Mesenchymal stem cell (in vitro differentiated cells and primary cell): ENCODE measurements at regions not wholly inside any gene's neighbourhood (a gene's known extent, or its start where the extent isn't known, plus 50 kb on each side); places are given as distances from the start of the nearest gene placed in this dataset.

ENCODE experiments used
- DNase-seq: peaks from one replicate; pipeline ENCODE4 v3.0.0-alpha.2; 2013
- H2AFZ ChIP-seq: one replicate; pipeline ENCODE4 v1.6.1; 2013; ENCODE audit warnings: low read depth, mild to moderate bottlenecking, control low read depth, inconsistent platforms, low read length, moderate library complexity
- H2AK5ac ChIP-seq: 2 replicates; pipeline ENCODE4 v1.6.1; 2013; ENCODE audit warnings: low read length, moderate library complexity, mild to moderate bottlenecking, inconsistent platforms; ENCODE audit not compliant: severe bottlenecking
- H2BK120ac ChIP-seq: one replicate; pipeline ENCODE4 v1.6.1; 2013; ENCODE audit warnings: low read depth, mild to moderate bottlenecking, inconsistent platforms, low read length, moderate library complexity
- H2BK12ac ChIP-seq, 2 experiments: one replicate each; pipeline ENCODE4 v1.6.1; 2013; ENCODE audit warnings: inconsistent platforms in 2 of 2, low read length in 2 of 2, mild to moderate bottlenecking in 2 of 2, moderate library complexity in 2 of 2, control low read depth in 1 of 2
- H2BK15ac ChIP-seq: one replicate; pipeline ENCODE4 v1.6.1; 2013; ENCODE audit warnings: mild to moderate bottlenecking, low read depth, inconsistent platforms; ENCODE audit not compliant: poor library complexity, severe bottlenecking
- H2BK5ac ChIP-seq: 2 replicates; pipeline ENCODE4 v1.6.1; 2013; ENCODE audit warnings: low read depth, mild to moderate bottlenecking, low read length, control low read depth, inconsistent platforms; ENCODE audit not compliant: poor library complexity, severe bottlenecking
- H3K14ac ChIP-seq, 2 experiments: one replicate each; pipeline ENCODE4 v1.6.1; 2013; ENCODE audit warnings: inconsistent platforms in 2 of 2, low read length in 2 of 2, control low read depth in 1 of 2, mild to moderate bottlenecking in 1 of 2, moderate library complexity in 1 of 2
- H3K18ac ChIP-seq, 2 experiments: one replicate each; pipeline ENCODE4 v1.6.1; 2013; ENCODE audit warnings: inconsistent platforms in 2 of 2, low read length in 2 of 2, control low read depth in 1 of 2, low read depth in 1 of 2, mild to moderate bottlenecking in 1 of 2
- H3K23ac ChIP-seq, 2 experiments: one replicate each; pipeline ENCODE4 v1.6.1; 2013; ENCODE audit warnings: inconsistent platforms in 2 of 2, low read length in 2 of 2, mild to moderate bottlenecking in 2 of 2, moderate library complexity in 2 of 2, control low read depth in 1 of 2
- H3K27ac ChIP-seq: 2 replicates; pipeline ENCODE4 v1.5.1; 2013; ENCODE audit warnings: mild to moderate bottlenecking, moderate library complexity, low read length, control low read depth, inconsistent platforms; ENCODE audit not compliant: poor library complexity, severe bottlenecking
- H3K27me3 ChIP-seq, 2 experiments: 2 replicates each; pipeline versions ENCODE4 v1.6.1 to v1.7.0; 2013; ENCODE audit warnings: low read length in 2 of 2, mild to moderate bottlenecking in 2 of 2, moderate library complexity in 2 of 2, control low read depth in 1 of 2, inconsistent platforms in 1 of 2; ENCODE audit not compliant: control insufficient read depth in 1 of 2, insufficient read depth in 1 of 2
- H3K36me3 ChIP-seq, 2 experiments: 2 replicates each; pipeline versions ENCODE4 v1.6.1 to v1.7.0; 2013; ENCODE audit warnings: low read length in 2 of 2, control low read depth in 1 of 2, inconsistent platforms in 1 of 2, low read depth in 1 of 2, mild to moderate bottlenecking in 1 of 2; ENCODE audit not compliant: insufficient read depth in 2 of 2, control insufficient read depth in 1 of 2
- H3K4ac ChIP-seq, 2 experiments: one replicate each; pipeline ENCODE4 v1.6.1; 2013; ENCODE audit warnings: inconsistent platforms in 2 of 2, low read length in 2 of 2, mild to moderate bottlenecking in 2 of 2, moderate library complexity in 2 of 2, control low read depth in 1 of 2, low read depth in 1 of 2
- H3K4me1 ChIP-seq: 2 replicates; pipeline ENCODE4 v1.6.1; 2013; ENCODE audit warnings: low read depth, low read length, control low read depth; ENCODE audit not compliant: control insufficient read depth, insufficient read depth
- H3K4me2 ChIP-seq: 2 replicates; pipeline ENCODE4 v1.6.1; 2013; ENCODE audit warnings: low read length, mild to moderate bottlenecking, inconsistent platforms; ENCODE audit not compliant: poor library complexity, severe bottlenecking
- H3K4me3 ChIP-seq, 2 experiments: 2 replicates each; pipeline versions ENCODE4 v1.5.1 to v1.7.0; 2013; ENCODE audit warnings: low read length in 2 of 2, mild to moderate bottlenecking in 2 of 2, control low read depth in 1 of 2, low read depth in 1 of 2; ENCODE audit not compliant: insufficient read depth in 1 of 2
- H3K79me1 ChIP-seq: replicated peaks from 2 replicates; pipeline ENCODE4 v1.6.1; 2013; ENCODE audit warnings: mild to moderate bottlenecking, control low read depth, low read length, inconsistent platforms; ENCODE audit not compliant: poor library complexity, severe bottlenecking
- H3K9ac ChIP-seq: 2 replicates; pipeline ENCODE4 v1.7.0; 2013; ENCODE audit warnings: mild to moderate bottlenecking, low read length, moderate library complexity
- H3K9me3 ChIP-seq: 2 replicates; pipeline ENCODE4 v1.7.0; 2013; ENCODE audit warnings: mild to moderate bottlenecking, low read length; ENCODE audit not compliant: control insufficient read depth
- H4K8ac ChIP-seq: one replicate; pipeline ENCODE4 v1.6.1; 2013; ENCODE audit warnings: inconsistent platforms, mild to moderate bottlenecking, low read length, moderate library complexity
- H4K91ac ChIP-seq: one replicate; pipeline ENCODE4 v1.6.1; 2013; ENCODE audit warnings: mild to moderate bottlenecking, low read length, inconsistent platforms
- WGBS: methylation state at CpG from one replicate; pipeline ENCODE4 v1.1.7; 2013; ENCODE audit warnings: mixed read lengths; 5-methylcytosine and 5-hydroxymethylcytosine counted together

DNA sequence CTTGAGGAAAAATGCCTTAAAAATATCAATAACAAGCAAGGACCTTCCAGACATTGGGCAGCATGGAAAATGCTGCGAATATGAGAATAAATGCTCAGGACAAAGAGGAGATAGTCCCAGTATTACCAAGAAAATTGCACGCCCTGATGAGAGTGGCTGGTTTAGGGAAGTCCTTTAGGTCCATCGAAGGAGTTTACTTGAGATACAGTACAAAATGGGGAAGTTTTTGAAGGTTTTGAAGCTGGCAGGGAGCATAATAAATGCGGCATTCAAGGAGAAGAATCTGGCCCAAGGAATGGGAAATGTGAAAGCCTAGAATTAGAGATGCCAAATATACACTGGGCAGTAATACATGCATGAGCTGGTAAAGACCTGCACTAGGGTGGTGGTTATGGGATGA is 90.2 kb upstream of the SPATS2L start:
- no peak overlapping the region for H4K8ac ChIP-seq
- no peaks in the 10 kb centered on the region for H3K9me3 ChIP-seq
- no peak overlapping the region for H2BK5ac ChIP-seq
- no peaks in the 10 kb centered on the region for H3K36me3 ChIP-seq
- H3K4me2 ChIP-seq: no peak overlapping the region
- no peak for DNase-seq
- no peak overlapping the region for H2BK15ac ChIP-seq
- H3K79me1 ChIP-seq: no peaks in the 10 kb centered on the region
- H3K27ac ChIP-seq: no peak overlapping the region
- H2BK12ac ChIP-seq: no peak overlapping the region
- H3K18ac ChIP-seq: no peak overlapping the region
- H3K27me3 ChIP-seq: peaks cover 0 to 6% of the 10 kb centered on the region in 2 experiments
- H3K14ac ChIP-seq: no peak overlapping the region
- H3K4me1 ChIP-seq: peaks cover 4% of the 10 kb centered on the region
- H3K9ac ChIP-seq: no peak overlapping the region
- H3K4ac ChIP-seq: no peak overlapping the region
- no peak overlapping the region for H3K4me3 ChIP-seq
- H2AFZ ChIP-seq: no peak overlapping the region
- no peak overlapping the region for H2BK120ac ChIP-seq
- no peak overlapping the region for H3K23ac ChIP-seq
- H2AK5ac ChIP-seq: no peak overlapping the region
- no peak overlapping the region for H4K91ac ChIP-seq
- 94% methylated on average over 4 of the region's 4 CpGs for WGBS

- DNase-seq: no peak
- Histone ChIP-seq H2BK12ac (no peak overlapping the region), H2BK120ac (no peak overlapping the region), H3K4me1 (peaks cover 4% of the 10 kb centered on the region), H3K36me3 (no peaks in the 10 kb centered on the region), H2AK5ac (no peak overlapping the region), H2AFZ (no peak overlapping the region), H3K14ac (no peak overlapping the region), H4K91ac (no peak overlapping the region), H3K4ac (peak overlapping the region in 1 of 2 experiments; percentile 37), H2BK15ac (no peak overlapping the region), H3K9ac (no peak overlapping the region), H3K79me1 (no peaks in the 10 kb centered on the region), H2BK5ac (no peak overlapping the region), H3K4me2 (no peak overlapping the region), H4K8ac (no peak overlapping the region), H3K9me3 (no peaks in the 10 kb centered on the region), H3K4me3 (no peak overlapping the region), H3K27ac (no peak overlapping the region), H3K27me3 (no peaks in the 10 kb centered on the region), H3K18ac (no peak overlapping the region), H3K23ac (no peak overlapping the region)
- WGBS: 100% methylated on average over 1 of the region's 1 CpG
These were observed 89.2 kb upstream of the SPATS2L start for GRCh38 chr2:200217320-200217719.

DNA sequence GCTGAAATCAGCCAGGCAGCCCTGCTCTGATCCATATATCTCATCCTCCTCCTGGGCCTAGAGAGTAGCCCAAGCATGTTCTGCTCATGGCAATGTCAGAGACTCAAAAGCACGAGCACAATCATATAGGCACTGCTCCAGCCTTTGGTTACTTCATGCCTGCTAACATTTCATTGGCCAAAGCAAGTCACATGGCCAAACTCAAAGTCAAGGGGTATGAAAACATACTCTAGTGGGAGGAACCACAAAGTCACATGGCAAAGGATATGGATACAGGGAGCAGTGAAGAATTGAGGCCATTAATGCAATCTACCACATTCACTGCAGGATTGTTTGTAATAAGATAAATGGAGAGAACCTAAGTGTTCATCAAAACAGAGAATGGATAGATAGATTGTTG is 87.8 kb upstream of the SPATS2L start:
- Histone ChIP-seq H3K14ac (no peak overlapping the region), H2BK15ac (no peak overlapping the region), H2BK12ac (peak overlapping the region in 1 of 2 experiments; percentile 9), H4K91ac (no peak overlapping the region), H3K18ac (no peak overlapping the region), H2BK5ac (no peak overlapping the region), H3K79me1 (no peaks in the 10 kb centered on the region), H3K4ac (no peak overlapping the region), H2BK120ac (no peak overlapping the region), H4K8ac (no peak overlapping the region), H3K27me3 (no peaks in the 10 kb centered on the region), H2AFZ (no peak overlapping the region), H3K27ac (no peak overlapping the region), H3K9me3 (no peaks in the 10 kb centered on the region), H2AK5ac (no peak overlapping the region), H3K36me3 (no peaks in the 10 kb centered on the region), H3K9ac (no peak overlapping the region), H3K4me2 (no peak overlapping the region), H3K23ac (no peak overlapping the region), H3K4me1 (peaks cover 4% of the 10 kb centered on the region), H3K4me3 (no peak overlapping the region)
- WGBS: 80% methylated on average over 1 of the region's 1 CpG
- no peak for DNase-seq

DNA sequence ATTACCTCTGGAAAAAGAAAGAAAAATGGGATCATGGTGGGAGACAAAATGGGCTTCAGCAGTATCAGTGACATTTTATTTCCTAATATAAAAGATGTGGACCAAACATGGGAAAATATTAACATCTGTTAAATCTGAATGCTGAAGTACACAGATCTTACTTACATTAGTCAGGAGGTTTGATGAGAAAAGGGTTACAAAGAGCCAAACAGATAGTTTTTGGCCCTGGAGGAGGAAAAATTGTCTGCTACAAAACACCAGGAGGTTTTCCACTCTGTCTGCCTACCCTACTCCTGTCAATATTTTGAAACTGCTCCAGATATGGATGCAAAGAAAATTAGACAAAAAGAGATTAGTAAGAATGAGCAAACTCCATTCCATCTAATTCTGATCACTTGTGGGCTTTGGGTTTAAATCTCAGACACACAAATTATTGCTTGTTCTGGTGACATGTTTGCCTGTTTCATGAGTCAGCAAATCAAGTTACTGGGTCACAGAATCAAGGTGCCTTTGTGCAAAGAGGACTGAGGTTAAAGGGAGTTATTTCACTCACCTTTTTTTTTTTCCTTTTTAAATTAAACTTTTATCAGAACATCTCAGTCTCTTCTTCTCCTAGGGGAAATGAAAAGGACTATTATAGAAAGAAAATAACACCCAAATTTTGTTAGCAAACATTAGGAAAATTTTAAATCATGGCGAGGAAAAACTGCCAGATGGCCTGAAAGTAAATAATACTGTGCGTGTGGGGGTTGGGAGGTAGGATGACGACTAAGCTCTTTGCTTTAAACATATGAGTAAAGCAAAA is 87.0 kb upstream of the SPATS2L start:
- no peak overlapping the region for H2BK120ac ChIP-seq
- no peak overlapping the region for H3K4ac ChIP-seq
- no peaks in the 10 kb centered on the region for H3K79me1 ChIP-seq
- H3K36me3 ChIP-seq: no peaks in the 10 kb centered on the region
- H2BK15ac ChIP-seq: no peak overlapping the region
- peaks cover 4% of the 10 kb centered on the region for H3K4me1 ChIP-seq
- no peak overlapping the region for H3K4me2 ChIP-seq
- no peak overlapping the region for H2AK5ac ChIP-seq
- H3K23ac ChIP-seq: no peak overlapping the region
- H3K18ac ChIP-seq: no peak overlapping the region
- no peak overlapping the region for H3K4me3 ChIP-seq
- 80% methylated on average over 1 of the region's 3 CpGs for WGBS
- H2BK5ac ChIP-seq: no peak overlapping the region
- no peak overlapping the region for H2BK12ac ChIP-seq
- H4K91ac ChIP-seq: no peak overlapping the region
- H3K14ac ChIP-seq: no peak overlapping the region
- no peaks in the 10 kb centered on the region for H3K27me3 ChIP-seq
- no peak overlapping the region for H2AFZ ChIP-seq
- H3K27ac ChIP-seq: no peak overlapping the region
- no peak overlapping the region for H4K8ac ChIP-seq
- DNase-seq: peak; percentile 17
- no peaks in the 10 kb centered on the region for H3K9me3 ChIP-seq
- no peak overlapping the region for H3K9ac ChIP-seq
